HG02610 (cell line): ENCODE measurements at regions not wholly inside any gene's neighbourhood (a gene's known extent, or its start where the extent isn't known, plus 50 kb on each side); places are given as distances from the start of the nearest gene placed in this dataset.

ENCODE experiments used
- ATAC-seq: cut with Tn5 transposase; IDR thresholded peaks from one replicate; pipeline ENCODE4 v1.9.1; 2021; ENCODE audit warnings: mild to moderate bottlenecking, moderate library complexity; ENCODE audit not compliant: unreplicated experiment

- ATAC-seq: no peak
Observed at GRCh38 chr5:33312571-33313549, 127.9 kb upstream of the TARS1 start.

GRCh38 chr5:33315189-33315588 lies 125.6 kb upstream of the TARS1 start:
- no peak for ATAC-seq

GRCh38 chr5:33316773-33317172 lies 124.0 kb upstream of the TARS1 start:
- no peak for ATAC-seq

- no peak for ATAC-seq
Observed at GRCh38 chr5:33317271-33317670, 123.5 kb upstream of the TARS1 start.

GRCh38 chr5:33319151-33319550 lies 121.6 kb upstream of the TARS1 start:
- ATAC-seq: no peak

- no peak for ATAC-seq
Observed at GRCh38 chr5:33319841-33320240, 120.9 kb upstream of the TARS1 start.

- ATAC-seq: no peak
Observed at GRCh38 chr5:33321026-33321425, 119.7 kb upstream of the TARS1 start.

GRCh38 chr5:33322632-33323031 lies 118.1 kb upstream of the TARS1 start:
- ATAC-seq: no peak

- no peak for ATAC-seq
Observed at GRCh38 chr5:33324667-33325307, 116.0 kb upstream of the TARS1 start.

- no peak for ATAC-seq
Observed at GRCh38 chr5:33328818-33329217, 111.9 kb upstream of the TARS1 start.

- no peak for ATAC-seq
Observed at GRCh38 chr5:33329891-33330290, 110.9 kb upstream of the TARS1 start.

- ATAC-seq: no peak
Observed at GRCh38 chr5:33330426-33330825, 110.3 kb upstream of the TARS1 start.

- ATAC-seq: no peak
Observed at GRCh38 chr5:33330992-33331391, 109.8 kb upstream of the TARS1 start.

- no peak for ATAC-seq
Observed at GRCh38 chr5:33332804-33333203, 108.0 kb upstream of the TARS1 start.

GRCh38 chr5:33334829-33335228 lies 105.9 kb upstream of the TARS1 start:
- no peak for ATAC-seq

- ATAC-seq: no peak
Observed at GRCh38 chr5:33336891-33337636, 103.7 kb upstream of the TARS1 start.

GRCh38 chr5:33337637-33337992 lies 103.2 kb upstream of the TARS1 start:
- ATAC-seq: no peak

- no peak for ATAC-seq
Observed at GRCh38 chr5:33338336-33339110, 102.2 kb upstream of the TARS1 start.

- ATAC-seq: no peak
Observed at GRCh38 chr5:33339413-33339812, 101.4 kb upstream of the TARS1 start.

GRCh38 chr5:33340195-33340594 lies 100.6 kb upstream of the TARS1 start:
- no peak for ATAC-seq

GRCh38 chr5:33341351-33341750 lies 99.4 kb upstream of the TARS1 start:
- ATAC-seq: no peak
